IMR-90 (cell line): ENCODE measurements at regions not wholly inside any gene's neighbourhood (a gene's known extent, or its start where the extent isn't known, plus 50 kb on each side); places are given as distances from the start of the nearest gene placed in this dataset.

Experiments
- ATAC-seq: fragments of 200-7000 bp; cut with Tn5 transposase; 2 replicates; pipeline ENCODE4 v1.9.1; 2020; ENCODE audit warnings: low read depth, mild to moderate bottlenecking, moderate library complexity
- BruUV-seq: library from RNA; stranded (reverse); fragments of 400-500 nt; replicated peaks from 2 replicates; lab custom pipeline; 2021; lab: Mats Ljungman, UMichigan
- CTCF ChIA-PET: fragments of 300-600 bp; formaldehyde crosslinking; extraction: SDS; loops from one replicate; lab custom pipeline; 2021; ENCODE audit warnings: antibody characterized with exemption; lab: Yijun Ruan, JAX
- POLR2A ChIA-PET: fragments of 300-600 bp; sonication (Branson Sonifier 250); formaldehyde crosslinking; loops from one replicate; lab custom pipeline; 2022; ENCODE audit warnings: antibody characterized with exemption; ENCODE audit not compliant: unreplicated experiment; lab: Charles Lee
- DNase-seq: peaks from one replicate; pipeline ENCODE4 v3.0.0; 2013
- H2AFZ ChIP-seq: replicated peaks from 2 replicates; pipeline ENCODE3; 2013; ENCODE audit warnings: low read length, mild to moderate bottlenecking; ENCODE audit not compliant: poor library complexity
- H2AK5ac ChIP-seq: 2 replicates; pipeline ENCODE4 v1.6.1; 2013; ENCODE audit warnings: low read depth, low read length, inconsistent platforms
- H2AK9ac ChIP-seq: replicated peaks from 2 replicates; pipeline ENCODE3; 2013; ENCODE audit warnings: mild to moderate bottlenecking, low read depth, low read length, moderate library complexity; ENCODE audit not compliant: poor library complexity
- H2BK120ac ChIP-seq: 2 replicates; pipeline ENCODE4 v1.6.1; 2013; ENCODE audit warnings: low read depth, low read length, inconsistent platforms
- H2BK15ac ChIP-seq: 3 replicates; pipeline ENCODE4 v1.6.1; 2013; ENCODE audit warnings: low read depth, low read length, inconsistent platforms
- H2BK20ac ChIP-seq: 2 replicates; pipeline ENCODE4 v1.6.1; 2013; ENCODE audit warnings: low read depth, mild to moderate bottlenecking, inconsistent platforms, low read length, moderate library complexity
- H2BK5ac ChIP-seq: 2 replicates; pipeline ENCODE4 v1.6.1; 2013; ENCODE audit warnings: mild to moderate bottlenecking, low read depth, low read length, inconsistent platforms; ENCODE audit not compliant: poor library complexity, severe bottlenecking
- H3K14ac ChIP-seq: replicated peaks from 2 replicates; pipeline ENCODE4 v1.6.1; 2013; ENCODE audit warnings: low read depth, low read length, inconsistent platforms
- H3K18ac ChIP-seq: 2 replicates; pipeline ENCODE4 v1.6.1; 2013; ENCODE audit warnings: low read depth, low read length, control low read depth
- H3K23ac ChIP-seq: 2 replicates; pipeline ENCODE4 v1.6.1; 2013; ENCODE audit warnings: low read depth, low read length, inconsistent platforms
- H3K27ac ChIP-seq: 2 replicates; pipeline ENCODE4 v1.5.1; 2013; ENCODE audit warnings: mild to moderate bottlenecking, control low read depth, low read length; ENCODE audit not compliant: insufficient read depth
- H3K27me3 ChIP-seq: 2 replicates; pipeline ENCODE4 v1.6.1; 2013; ENCODE audit warnings: low read length; ENCODE audit not compliant: control insufficient read depth, insufficient read depth
- H3K36me3 ChIP-seq: 2 replicates; pipeline ENCODE4 v1.6.1; 2013; ENCODE audit warnings: low read length, mixed read lengths; ENCODE audit not compliant: control insufficient read depth, insufficient read depth
- H3K4ac ChIP-seq: 2 replicates; pipeline ENCODE4 v1.6.1; 2013; ENCODE audit warnings: low read depth, low read length, inconsistent platforms
- H3K4me1 ChIP-seq: 2 replicates; pipeline ENCODE4 v1.6.1; 2013; ENCODE audit warnings: low read length, mixed read lengths; ENCODE audit not compliant: control insufficient read depth, insufficient read depth
- H3K4me2 ChIP-seq: 2 replicates; pipeline ENCODE4 v1.6.1; 2013; ENCODE audit warnings: low read depth, mild to moderate bottlenecking, control low read depth, low read length, moderate library complexity
- H3K4me3 ChIP-seq: 2 replicates; pipeline ENCODE4 v1.5.1; 2013; ENCODE audit warnings: low read depth, mild to moderate bottlenecking, control low read depth, low read length, moderate library complexity; ENCODE audit not compliant: insufficient read depth
- H3K56ac ChIP-seq: 2 replicates; pipeline ENCODE4 v1.6.1; 2013; ENCODE audit warnings: low read length, inconsistent platforms; ENCODE audit not compliant: insufficient read depth; ENCODE audit errors: extremely low read depth
- H3K79me1 ChIP-seq, 2 experiments: 2 replicates each; pipeline ENCODE4 v1.6.1; 2013; ENCODE audit warnings: low read length in 2 of 2, inconsistent platforms in 1 of 2, low read depth in 1 of 2
- H3K9ac ChIP-seq: 2 replicates; pipeline ENCODE4 v1.6.1; 2013; ENCODE audit warnings: low read depth, low read length, control low read depth
- H3K9me1 ChIP-seq: 2 replicates; pipeline ENCODE4 v1.6.1; 2013; ENCODE audit warnings: low read length, inconsistent platforms; ENCODE audit not compliant: insufficient read depth
- H3K9me3 ChIP-seq: 2 replicates; pipeline ENCODE4 v1.6.1; 2013; ENCODE audit warnings: low read length; ENCODE audit not compliant: control insufficient read depth, insufficient read depth
- H4K20me1 ChIP-seq: 2 replicates; pipeline ENCODE4 v1.6.1; 2013; ENCODE audit warnings: low read length, inconsistent platforms; ENCODE audit not compliant: insufficient read depth
- H4K5ac ChIP-seq: 2 replicates; pipeline ENCODE4 v1.6.1; 2013; ENCODE audit warnings: mild to moderate bottlenecking, low read depth, low read length, control low read depth
- H4K8ac ChIP-seq, 2 experiments: 2 replicates each; pipeline ENCODE4 v1.6.1; 2013; ENCODE audit warnings: low read depth in 2 of 2, low read length in 2 of 2, control low read depth in 1 of 2, inconsistent platforms in 1 of 2
- H4K91ac ChIP-seq: 2 replicates; pipeline ENCODE4 v1.6.1; 2013; ENCODE audit warnings: low read depth, low read length, inconsistent platforms; ENCODE audit not compliant: insufficient read depth
- CEBPB ChIP-seq: IDR thresholded peaks from 2 replicates; pipeline ENCODE4 v1.6.1; 2012; ENCODE audit warnings: low read depth, low read length, improper control_type of control experiment
- CTCF ChIP-seq: conservative IDR thresholded peaks from 2 replicates; pipeline ENCODE4 v1.5.1; 2012; ENCODE audit warnings: mild to moderate bottlenecking, low read depth, low read length, improper control_type of control experiment
- MAFK ChIP-seq: IDR thresholded peaks from 2 replicates; pipeline ENCODE4 v1.6.1; 2012; ENCODE audit warnings: low read depth, low read length, improper control_type of control experiment
- MAZ ChIP-seq: IDR thresholded peaks from 2 replicates; pipeline ENCODE4 v1.6.1; 2012; ENCODE audit warnings: low read depth, mild to moderate bottlenecking, low read length, improper control_type of control experiment, moderate library complexity, borderline replicate concordance
- POLR2A ChIP-seq: IDR thresholded peaks from 2 replicates; pipeline ENCODE4 v1.6.1; 2012; ENCODE audit warnings: mild to moderate bottlenecking, low read depth, low read length
- RAD21 ChIP-seq: IDR thresholded peaks from 2 replicates; pipeline ENCODE4 v1.6.1; 2012; ENCODE audit warnings: low read length, improper control_type of control experiment
- RCOR1 ChIP-seq: IDR thresholded peaks from 2 replicates; pipeline ENCODE4 v1.6.1; 2012; ENCODE audit warnings: mild to moderate bottlenecking, low read length, improper control_type of control experiment; ENCODE audit not compliant: insufficient replicate concordance
- WGBS, 2 experiments: methylation state at CpG; one replicate each; pipeline versions ENCODE4 v1.1.5 to v1.1.7; 2013; ENCODE audit warnings: missing lambda C conversion rate in 2 of 2; ENCODE audit not compliant: insufficient read length in 1 of 2; ENCODE audit errors: extremely low coverage in 2 of 2; 5-methylcytosine and 5-hydroxymethylcytosine counted together
- dilution Hi-C: fragments of 300-500 bp; cut with HindIII; formaldehyde crosslinking; loops from one replicate; pipeline ENCODE4 v1.14.3; 2018; ENCODE audit warnings: low sequenced_read_pairs; ENCODE audit not compliant: unreplicated experiment
- in situ Hi-C: fragments of 300-500 bp; cut with MboI; formaldehyde crosslinking; loops from 3 replicates; pipeline ENCODE4 v1.14.3; 2019; ENCODE audit warnings: low sequenced_read_pairs, inconsistent platforms, mixed read lengths
- intact Hi-C: fragments of 100-400 bp; cut with micrococcal nuclease; formaldehyde crosslinking; loops from 2 replicates; pipeline ENCODE4 v1.10.0; 2022

DNA sequence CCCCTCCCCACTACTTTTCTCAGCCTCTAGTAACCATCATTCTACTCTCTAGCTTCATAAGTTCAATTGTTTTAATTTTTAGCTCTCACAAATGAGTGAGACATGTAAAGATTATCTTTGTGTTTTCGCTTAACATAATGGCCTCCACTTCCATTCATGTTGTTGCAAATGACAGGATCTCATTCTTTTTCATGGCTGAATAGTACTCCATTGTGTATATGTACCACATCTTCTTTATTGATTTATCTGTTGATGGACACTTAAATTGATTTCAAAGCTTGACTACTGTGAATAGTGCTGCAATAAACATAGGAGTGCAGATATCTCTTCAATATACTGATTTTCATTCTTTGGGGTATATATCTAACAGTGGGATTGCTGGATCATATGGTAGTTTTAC lies 699.8 kb upstream of the NR2F2 start:
- Histone ChIP-seq H3K9me3 (no peaks in the 10 kb centered on the region), H3K14ac (no peak overlapping the region), H3K36me3 (no peaks in the 10 kb centered on the region), H4K8ac (no peak overlapping the region), H2BK15ac (no peak overlapping the region), H3K79me1 (no peaks in the 10 kb centered on the region), H4K20me1 (no peaks in the 10 kb centered on the region), H2BK5ac (no peak overlapping the region), H3K23ac (no peak overlapping the region), H3K27ac (no peak overlapping the region), H3K4me2 (no peak overlapping the region), H2BK120ac (no peak overlapping the region), H2BK20ac (no peak overlapping the region), H3K4me1 (peaks cover 3% of the 10 kb centered on the region), H4K5ac (no peak overlapping the region), H3K4me3 (no peak overlapping the region), H3K27me3 (no peaks in the 10 kb centered on the region), H2AK5ac (no peak overlapping the region), H3K18ac (no peak overlapping the region), H2AFZ (no peak overlapping the region), H2AK9ac (no peak overlapping the region), H4K91ac (no peak overlapping the region), H3K9ac (no peak overlapping the region), H3K56ac (no peak overlapping the region), H3K9me1 (no peaks in the 10 kb centered on the region), H3K4ac (no peak overlapping the region)
- dilution Hi-C loops (no loop called here), in situ Hi-C loops (no loop called here), intact Hi-C loops (no loop called here)
- no peak for DNase-seq
- WGBS, 2 experiments, result no CpG with 5 or more reads among the region's 1 CpG
- TF ChIP-seq RCOR1 (no peak), RAD21 (no peak), POLR2A (no peak), MAZ (no peak), CEBPB (no peak), MAFK (no peak), CTCF (no peak)
- CTCF ChIA-PET, result no interaction called here
- ATAC-seq, result no peak
- BruUV-seq, result no TSS peak
- POLR2A ChIA-PET, result no interaction called here
